Thymus (tissue), 11 donors: ENCODE measurements at regions not wholly inside any gene's neighbourhood (a gene's known extent, or its start where the extent isn't known, plus 50 kb on each side); places are given as distances from the start of the nearest gene placed in this dataset.

Experiments used
- DNase-seq, 9 donors: peaks; one replicate each; pipeline ENCODE4 v3.0.0-alpha.2; 2013; ENCODE audit warnings: low spot score in 9 of 9, low read depth in 6 of 9, missing footprints in 1 of 9
- H3K27ac ChIP-seq, 2 donors: one replicate each; pipeline ENCODE4 v1.5.1; 2013; ENCODE audit warnings: control low read depth in 1 of 2, low read depth in 1 of 2, low read length in 1 of 2, mild to moderate bottlenecking in 1 of 2, moderate library complexity in 1 of 2
- H3K27me3 ChIP-seq, 2 donors: one replicate each; pipeline ENCODE4 v1.5.1; 2013; ENCODE audit warnings: low read length in 1 of 2; ENCODE audit not compliant: control insufficient read depth in 2 of 2, insufficient read depth in 1 of 2
- H3K36me3 ChIP-seq, 2 donors: one replicate each; pipeline ENCODE4 v1.5.1; 2013; ENCODE audit warnings: low read length in 1 of 2, mild to moderate bottlenecking in 1 of 2, moderate library complexity in 1 of 2; ENCODE audit not compliant: control insufficient read depth in 2 of 2, insufficient read depth in 2 of 2
- H3K4me1 ChIP-seq, 2 donors: one replicate each; pipeline ENCODE4 v1.5.1; 2013; ENCODE audit warnings: low read length in 2 of 2; ENCODE audit not compliant: control insufficient read depth in 2 of 2, insufficient read depth in 2 of 2
- H3K4me3 ChIP-seq, 2 donors: one replicate each; pipeline ENCODE4 v1.5.1; 2013; ENCODE audit warnings: low read length in 2 of 2, control low read depth in 1 of 2, mild to moderate bottlenecking in 1 of 2
- H3K9me3 ChIP-seq, 2 donors: one replicate each; pipeline ENCODE4 v1.5.1; 2013; ENCODE audit warnings: low read length in 1 of 2, mild to moderate bottlenecking in 1 of 2; ENCODE audit not compliant: control insufficient read depth in 2 of 2, insufficient read depth in 1 of 2
- WGBS: extraction: QIAGEN DNeasy Blood & Tissue Kit; methylation state at CpG from one replicate; pipeline ENCODE4 v1.1.7; 2013; 5-methylcytosine and 5-hydroxymethylcytosine counted together
- donor health status: healthy.

GRCh38 chrX:96615448-96615847 is 69.2 kb upstream of the DIAPH2 start:
- Histone ChIP-seq H3K4me3 (no peak overlapping the region), H3K4me1 (no peaks in the 10 kb centered on the region), H3K9me3 (no peaks in the 10 kb centered on the region), H3K36me3 (no peaks in the 10 kb centered on the region), H3K27ac (no peak overlapping the region), H3K27me3 (no peaks in the 10 kb centered on the region)
- 97% methylated on average over 4 of the region's 4 CpGs for WGBS
- DNase-seq = no peak

- Histone ChIP-seq H3K4me3 (no peak overlapping the region), H3K9me3 (no peaks in the 10 kb centered on the region), H3K36me3 (no peaks in the 10 kb centered on the region), H3K27me3 (no peaks in the 10 kb centered on the region), H3K4me1 (no peaks in the 10 kb centered on the region), H3K27ac (no peak overlapping the region)
- no peak for DNase-seq
Observed at GRCh38 chrX:96619588-96619987, 65.1 kb upstream of the DIAPH2 start.

GRCh38 chrX:96621811-96622210 is 62.8 kb upstream of the DIAPH2 start:
- Histone ChIP-seq H3K36me3 (no peaks in the 10 kb centered on the region), H3K9me3 (no peaks in the 10 kb centered on the region), H3K27me3 (no peaks in the 10 kb centered on the region), H3K4me1 (no peaks in the 10 kb centered on the region), H3K4me3 (no peak overlapping the region), H3K27ac (no peak overlapping the region)
- no peak for DNase-seq
- WGBS = 88% methylated on average over 1 of the region's 1 CpG
